ENCODE measurements at regions not wholly inside any gene's neighbourhood (a gene's known extent, or its start where the extent isn't known, plus 50 kb on each side); places are given as distances from the start of the nearest gene placed in this dataset.
"Not testable (repeated sequence)": the region's sequence is repeated elsewhere in the genome, so short reads cannot be mapped to it uniquely, and the experiment has no call there.

GRCh38 chr1:188708795-188709535, 1768.7 kb downstream of the BRINP3 start:
- no peak overlapping the region for H3K27ac Mint-ChIP-seq
- no peaks in the 10 kb centered on the region for H3K27me3 Mint-ChIP-seq
- peaks cover 4% of the 10 kb centered on the region for H3K9me3 ChIP-seq (ENCODE audit: control insufficient read depth, low read length, poor library complexity, severe bottlenecking)
- ATAC-seq (no peak), DNase-seq (no peak)
- no peaks in the 10 kb centered on the region for H3K4me1 Mint-ChIP-seq
- H3K36me3 Mint-ChIP-seq (ENCODE audit: low read depth): no peaks in the 10 kb centered on the region
- H3K4me3 Mint-ChIP-seq: no peak overlapping the region

- no peaks in the 10 kb centered on the region for H3K36me3 Mint-ChIP-seq (ENCODE audit: low read depth)
- H3K27ac Mint-ChIP-seq: no peak overlapping the region
- H3K4me1 Mint-ChIP-seq: no peaks in the 10 kb centered on the region
- no peaks in the 10 kb centered on the region for H3K9me3 ChIP-seq (ENCODE audit: control insufficient read depth, low read length, poor library complexity, severe bottlenecking)
- no peak for ATAC-seq
- no peak overlapping the region for H3K4me3 Mint-ChIP-seq
- no peaks in the 10 kb centered on the region for H3K27me3 Mint-ChIP-seq
- DNase-seq: no peak
Measured at GRCh38 chr1:188715566-188715965, 1762.1 kb downstream of the BRINP3 start.

- no peak for DNase-seq
- Mint-ChIP-seq H3K27me3 (no peaks in the 10 kb centered on the region), H3K36me3 (ENCODE audit: low read depth) (no peaks in the 10 kb centered on the region), H3K27ac (no peak overlapping the region), H3K4me3 (no peak overlapping the region), H3K4me1 (no peaks in the 10 kb centered on the region)
- H3K9me3 ChIP-seq (ENCODE audit: control insufficient read depth, low read length, poor library complexity, severe bottlenecking): no peaks in the 10 kb centered on the region
- ATAC-seq: no peak
Measured at GRCh38 chr1:188719735-188720134, 1757.9 kb downstream of the BRINP3 start.

- DNase-seq (no peak), ATAC-seq (no peak)
- Mint-ChIP-seq H3K36me3 (ENCODE audit: low read depth) (no peaks in the 10 kb centered on the region), H3K27me3 (no peaks in the 10 kb centered on the region), H3K27ac (no peak overlapping the region), H3K4me3 (no peak overlapping the region), H3K4me1 (no peaks in the 10 kb centered on the region)
- no peaks in the 10 kb centered on the region for H3K9me3 ChIP-seq (ENCODE audit: control insufficient read depth, low read length, poor library complexity, severe bottlenecking)
Measured at GRCh38 chr1:188723332-188724020, 1754.2 kb downstream of the BRINP3 start.

GRCh38 chr1:188729039-188729438, 1748.6 kb downstream of the BRINP3 start:
- H3K27ac Mint-ChIP-seq: no peak overlapping the region
- H3K36me3 Mint-ChIP-seq (ENCODE audit: low read depth): no peaks in the 10 kb centered on the region
- DNase-seq: no peak
- no peaks in the 10 kb centered on the region for H3K27me3 Mint-ChIP-seq
- no peak for ATAC-seq
- no peaks in the 10 kb centered on the region for H3K4me1 Mint-ChIP-seq
- H3K4me3 Mint-ChIP-seq: no peak overlapping the region
- no peaks in the 10 kb centered on the region for H3K9me3 ChIP-seq (ENCODE audit: control insufficient read depth, low read length, poor library complexity, severe bottlenecking)

GRCh38 chr1:188735567-188735966, 1742.1 kb downstream of the BRINP3 start:
- no peaks in the 10 kb centered on the region for H3K4me1 Mint-ChIP-seq
- no peaks in the 10 kb centered on the region for H3K36me3 Mint-ChIP-seq (ENCODE audit: low read depth)
- H3K27ac Mint-ChIP-seq: no peak overlapping the region
- no peaks in the 10 kb centered on the region for H3K27me3 Mint-ChIP-seq
- ATAC-seq: no peak
- no peak overlapping the region for H3K4me3 Mint-ChIP-seq
- DNase-seq: no peak
- H3K9me3 ChIP-seq (ENCODE audit: control insufficient read depth, low read length, poor library complexity, severe bottlenecking): no peaks in the 10 kb centered on the region

- DNase-seq; H3K4me1 Mint-ChIP-seq; H3K27ac Mint-ChIP-seq; H3K27me3 Mint-ChIP-seq; H3K36me3 Mint-ChIP-seq (ENCODE audit: low read depth); H3K9me3 ChIP-seq (ENCODE audit: control insufficient read depth, low read length, poor library complexity, severe bottlenecking); ATAC-seq; H3K4me3 Mint-ChIP-seq: not testable (repeated sequence)
Measured at GRCh38 chr1:188749275-188749674, 1728.4 kb downstream of the BRINP3 start.

GRCh38 chr1:188752027-188752426, 1725.6 kb downstream of the BRINP3 start:
- H3K9me3 ChIP-seq (ENCODE audit: control insufficient read depth, low read length, poor library complexity, severe bottlenecking); H3K27ac Mint-ChIP-seq; H3K4me1 Mint-ChIP-seq; H3K4me3 Mint-ChIP-seq; DNase-seq; H3K27me3 Mint-ChIP-seq; H3K36me3 Mint-ChIP-seq (ENCODE audit: low read depth); ATAC-seq: not testable (repeated sequence)

- not testable (repeated sequence) for H3K27me3 Mint-ChIP-seq; H3K4me1 Mint-ChIP-seq; H3K9me3 ChIP-seq (ENCODE audit: control insufficient read depth, low read length, poor library complexity, severe bottlenecking); ATAC-seq; H3K27ac Mint-ChIP-seq; H3K4me3 Mint-ChIP-seq; DNase-seq; H3K36me3 Mint-ChIP-seq (ENCODE audit: low read depth)
Measured at GRCh38 chr1:188757747-188758146, 1719.9 kb downstream of the BRINP3 start.

GRCh38 chr1:188761226-188761625, 1716.4 kb downstream of the BRINP3 start:
- no peaks in the 10 kb centered on the region for H3K27me3 Mint-ChIP-seq
- no peak for DNase-seq
- no peaks in the 10 kb centered on the region for H3K4me1 Mint-ChIP-seq
- no peak for ATAC-seq
- H3K9me3 ChIP-seq (ENCODE audit: control insufficient read depth, low read length, poor library complexity, severe bottlenecking): no peaks in the 10 kb centered on the region
- no peak overlapping the region for H3K4me3 Mint-ChIP-seq
- H3K27ac Mint-ChIP-seq: no peak overlapping the region
- H3K36me3 Mint-ChIP-seq (ENCODE audit: low read depth): no peaks in the 10 kb centered on the region

- H3K4me1 Mint-ChIP-seq: no peaks in the 10 kb centered on the region
- H3K27me3 Mint-ChIP-seq: no peaks in the 10 kb centered on the region
- DNase-seq: no peak
- H3K9me3 ChIP-seq (ENCODE audit: control insufficient read depth, low read length, poor library complexity, severe bottlenecking): no peaks in the 10 kb centered on the region
- H3K4me3 Mint-ChIP-seq: no peak overlapping the region
- H3K27ac Mint-ChIP-seq: no peak overlapping the region
- no peak for ATAC-seq
- no peaks in the 10 kb centered on the region for H3K36me3 Mint-ChIP-seq (ENCODE audit: low read depth)
Measured at GRCh38 chr1:188762166-188762743, 1715.4 kb downstream of the BRINP3 start.

- H3K36me3 Mint-ChIP-seq (ENCODE audit: low read depth): no peaks in the 10 kb centered on the region
- H3K27me3 Mint-ChIP-seq: no peaks in the 10 kb centered on the region
- no peak overlapping the region for H3K27ac Mint-ChIP-seq
- no peak for DNase-seq
- no peak for ATAC-seq
- H3K4me3 Mint-ChIP-seq: no peak overlapping the region
- H3K9me3 ChIP-seq (ENCODE audit: control insufficient read depth, low read length, poor library complexity, severe bottlenecking): no peaks in the 10 kb centered on the region
- H3K4me1 Mint-ChIP-seq: no peaks in the 10 kb centered on the region
Measured at GRCh38 chr1:188763541-188763940, 1714.1 kb downstream of the BRINP3 start.

GRCh38 chr1:188769181-188769580, 1708.5 kb downstream of the BRINP3 start:
- H3K36me3 Mint-ChIP-seq (ENCODE audit: low read depth): no peaks in the 10 kb centered on the region
- no peak for DNase-seq

GRCh38 chr1:188769936-188770335, 1707.7 kb downstream of the BRINP3 start:
- no peaks in the 10 kb centered on the region for H3K4me1 Mint-ChIP-seq
- ATAC-seq (no peak), DNase-seq (no peak)
- H3K36me3 Mint-ChIP-seq (ENCODE audit: low read depth): no peaks in the 10 kb centered on the region
- H3K27me3 Mint-ChIP-seq: no peaks in the 10 kb centered on the region
- H3K27ac Mint-ChIP-seq: no peak overlapping the region
- H3K4me3 Mint-ChIP-seq: no peak overlapping the region
- no peaks in the 10 kb centered on the region for H3K9me3 ChIP-seq (ENCODE audit: control insufficient read depth, low read length, poor library complexity, severe bottlenecking)

More at GRCh38 chr1:188769181-188769580, 1708.5 kb downstream of the BRINP3 start:
- H3K27ac Mint-ChIP-seq: no peak overlapping the region
- H3K9me3 ChIP-seq (ENCODE audit: control insufficient read depth, low read length, poor library complexity, severe bottlenecking): no peaks in the 10 kb centered on the region
- ATAC-seq: no peak
- H3K27me3 Mint-ChIP-seq: no peaks in the 10 kb centered on the region
- H3K4me1 Mint-ChIP-seq: no peaks in the 10 kb centered on the region
- H3K4me3 Mint-ChIP-seq: no peak overlapping the region

All from T-helper 17 cell (primary cell).